HepG2 (cell line): ENCODE measurements at regions not wholly inside any gene's neighbourhood (a gene's known extent, or its start where the extent isn't known, plus 50 kb on each side); places are given as distances from the start of the nearest gene placed in this dataset.

ENCODE experiments used
- ATAC-seq: fragments of 200-7000 bp; cut with Tn5 transposase; 3 replicates; pipeline ENCODE4 v1.9.1; 2020; ENCODE audit warnings: mild to moderate bottlenecking, moderate library complexity
- BruUV-seq: library from RNA; stranded (reverse); fragments of 400-500 nt; replicated peaks from 2 replicates; lab custom pipeline; 2021; lab: Mats Ljungman, UMichigan
- CTCF ChIA-PET: fragments of 300-600 bp; formaldehyde crosslinking; extraction: SDS; loops from one replicate; lab custom pipeline; 2021; ENCODE audit warnings: low total read pairs, inconsistent platforms, low intra/inter-chr PET ratio; lab: Yijun Ruan, JAX
- POLR2A ChIA-PET: fragments of 350-600 bp; sonication (Branson Sonifier 250); formaldehyde crosslinking; loops from one replicate; lab custom pipeline; 2020; ENCODE audit warnings: antibody characterized with exemption, inconsistent platforms; lab: Yijun Ruan, JAX
- DNase-seq: peaks from one replicate; pipeline ENCODE4 v3.0.0-alpha.2; 2015; ENCODE audit warnings: low spot score
- FAIRE-seq: peaks from 3 replicates; lab custom pipeline; 2011; peaks lifted over from hg19 to GRCh38; lab: Jason Lieb, UNC
- H2AFZ ChIP-seq: one replicate; pipeline ENCODE4 v1.6.1; 2011; ENCODE audit warnings: low read length, inconsistent platforms
- H3K27ac ChIP-seq: fragments of 300-600 bp; 3 replicates; pipeline ENCODE4 v1.8.0; 2011; ENCODE audit warnings: mixed run types, mild to moderate bottlenecking, mixed read lengths, low read length, inconsistent platforms; ENCODE audit not compliant: insufficient read depth; ENCODE audit errors: extremely low read length
- H3K27me3 ChIP-seq, 2 experiments: fragments of 200-600 bp in 1 of 2; 2 replicates in 1 of 2; 3 replicates in 1 of 2; pipeline versions ENCODE4 v1.6.0 to v1.8.0; 2011; ENCODE audit warnings: low read length in 2 of 2, mild to moderate bottlenecking in 2 of 2, moderate library complexity in 2 of 2, inconsistent platforms in 1 of 2; ENCODE audit not compliant: insufficient read depth in 2 of 2, control insufficient read depth in 1 of 2
- H3K36me3 ChIP-seq, 2 experiments: fragments of 200-600 bp in 1 of 2; replicated peaks in 1 of 2; 2 replicates in 1 of 2; 3 replicates in 1 of 2; pipeline versions ENCODE4 v1.5.1 to v1.8.0; 2011; ENCODE audit warnings: low read length in 2 of 2, inconsistent platforms in 1 of 2; ENCODE audit not compliant: insufficient read depth in 2 of 2, control insufficient read depth in 1 of 2
- H3K4me1 ChIP-seq: 2 replicates; pipeline ENCODE4 v1.5.1; 2012; ENCODE audit warnings: low read length, inconsistent platforms; ENCODE audit not compliant: insufficient read depth
- H3K4me2 ChIP-seq: 2 replicates; pipeline ENCODE4 v1.6.0; 2011; ENCODE audit warnings: low read depth, low read length, inconsistent platforms
- H3K4me3 ChIP-seq, 3 experiments: fragments of 200-600 bp in 1 of 3; sonication (generic), shearing (Covaris generic) in 1 of 3; replicated peaks in 1 of 3; 2 replicates each; pipeline ENCODE4 v1.5.1; 2011 to 2016; ENCODE audit warnings: low read length in 3 of 3, inconsistent platforms in 2 of 3, low read depth in 2 of 3, mild to moderate bottlenecking in 2 of 3, control low read depth in 1 of 3, mixed read lengths in 1 of 3; ENCODE audit not compliant: insufficient read depth in 1 of 3
- H3K79me2 ChIP-seq: one replicate; pipeline ENCODE4 v1.6.1; 2011; ENCODE audit warnings: low read length, inconsistent platforms; ENCODE audit not compliant: insufficient read depth
- H3K9ac ChIP-seq: 2 replicates; pipeline ENCODE4 v1.6.0; 2011; ENCODE audit warnings: mild to moderate bottlenecking, low read depth, low read length, inconsistent platforms; ENCODE audit not compliant: insufficient read depth
- H3K9me3 ChIP-seq: 2 replicates; pipeline ENCODE4 v1.5.1; 2012; ENCODE audit warnings: mild to moderate bottlenecking, low read length
- H4K20me1 ChIP-seq: 2 replicates; pipeline ENCODE4 v1.6.0; 2011; ENCODE audit warnings: inconsistent platforms, mild to moderate bottlenecking, low read length, moderate library complexity; ENCODE audit not compliant: insufficient read depth
- CC2D1A ChIP-seq: sonication (generic); formaldehyde crosslinking; IDR thresholded peaks from 2 replicates; pipeline ENCODE4 v1.8.1; 2023; ENCODE audit warnings: mild to moderate bottlenecking, missing genetic modification reagents
- ETV5 ChIP-seq: IDR thresholded peaks from 2 replicates; pipeline ENCODE4 v1.6.1; 2018; ENCODE audit warnings: missing biosample characterization, missing genetic modification reagents, inconsistent platforms, borderline replicate concordance
- FOXO4 ChIP-seq: sonication (generic); formaldehyde crosslinking; conservative IDR thresholded peaks from 2 replicates; pipeline ENCODE4 v1.8.1; 2023; ENCODE audit warnings: missing genetic modification reagents
- HCFC1 ChIP-seq: fragments of 150-350 bp; IDR thresholded peaks from 2 replicates; pipeline ENCODE4 v1.6.1; 2014; ENCODE audit warnings: low read depth, low read length
- MIER2 ChIP-seq: IDR thresholded peaks from 2 replicates; pipeline ENCODE4 v1.6.1; 2016; ENCODE audit warnings: missing biosample characterization, missing genetic modification reagents
- ONECUT2 ChIP-seq: sonication (generic); formaldehyde crosslinking; IDR thresholded peaks from 2 replicates; pipeline ENCODE4 v1.4.0; 2020; ENCODE audit warnings: missing genetic modification reagents
- PHF5A ChIP-seq: IDR thresholded peaks from one replicate; pipeline ENCODE4 v1.6.1; 2018; ENCODE audit warnings: low read depth, missing genetic modification reagents; ENCODE audit not compliant: unreplicated experiment
- REL ChIP-seq: sonication (generic); formaldehyde crosslinking; conservative IDR thresholded peaks from 2 replicates; pipeline ENCODE4 v1.8.0; 2022; ENCODE audit warnings: mild to moderate bottlenecking, missing genetic modification reagents, moderate library complexity
- ZBTB25 ChIP-seq: IDR thresholded peaks from 2 replicates; pipeline ENCODE4 v1.6.1; 2018; ENCODE audit warnings: missing genetic modification reagents
- ZFP36 ChIP-seq: fragments of 150-350 bp; IDR thresholded peaks from 2 replicates; pipeline ENCODE4 v1.6.1; 2018; ENCODE audit warnings: borderline replicate concordance, low read length, low read depth; ENCODE audit not compliant: partially characterized antibody
- ZFP36L1 ChIP-seq: sonication (generic); formaldehyde crosslinking; IDR thresholded peaks from 2 replicates; pipeline ENCODE4 v1.8.0; 2022; ENCODE audit warnings: mild to moderate bottlenecking, missing genetic modification reagents, moderate library complexity
- ZFY ChIP-seq: sonication (generic); formaldehyde crosslinking; IDR thresholded peaks from 2 replicates; pipeline ENCODE4 v1.4.0; 2020; ENCODE audit warnings: missing genetic modification reagents
- ZMYM4 ChIP-seq: sonication (generic); formaldehyde crosslinking; IDR thresholded peaks from 2 replicates; pipeline ENCODE4 v1.8.1; 2023; ENCODE audit warnings: mild to moderate bottlenecking, missing genetic modification reagents
- ZNF234 ChIP-seq: sonication (generic); formaldehyde crosslinking; conservative IDR thresholded peaks from 2 replicates; pipeline ENCODE4 v1.5.1; 2020; ENCODE audit warnings: mild to moderate bottlenecking, missing genetic modification reagents
- ZNF362 ChIP-seq: sonication (generic); formaldehyde crosslinking; IDR thresholded peaks from 2 replicates; pipeline ENCODE4 v1.4.0; 2020; ENCODE audit warnings: missing genetic modification reagents, mild to moderate bottlenecking, borderline replicate concordance
- ZNF768 ChIP-seq: sonication (generic); formaldehyde crosslinking; IDR thresholded peaks from 2 replicates; pipeline ENCODE4 v1.4.0; 2020; ENCODE audit warnings: missing genetic modification reagents
- WGBS: methylation state at CpG from one replicate; pipeline ENCODE4 v1.1.6; 2017; ENCODE audit warnings: low lambda C conversion rate; 5-methylcytosine and 5-hydroxymethylcytosine counted together
- in situ Hi-C: cut with HindIII; loops from 2 replicates; pipeline ENCODE4 v1.10.0; 2017; ENCODE audit warnings: low pct_unique_long_range_greater_than_20kb; ENCODE audit not compliant: extremely low pct_ligation_motif_present
- intact Hi-C: fragments of 100-400 bp; cut with micrococcal nuclease; formaldehyde crosslinking; loops from one replicate; pipeline ENCODE4 v1.10.0; 2022; ENCODE audit not compliant: unreplicated experiment

- H4K20me1 ChIP-seq: no peaks in the 10 kb centered on the region
- no peak overlapping the region for H3K4me3 ChIP-seq
- no peak overlapping the region for H3K9ac ChIP-seq
- DNase-seq: no peak
- ATAC-seq: no peak
- H3K9me3 ChIP-seq: peaks cover 19% of the 10 kb centered on the region
- in situ Hi-C loops (no loop called here), intact Hi-C loops (no loop called here)
- H3K4me2 ChIP-seq: no peak overlapping the region
- H2AFZ ChIP-seq: no peak overlapping the region
- no peak overlapping the region for H3K27ac ChIP-seq
- TF ChIP-seq ZNF234 (CRISPR knock-in tag) (no peak), MIER2 (CRISPR knock-in tag) (no peak), ONECUT2 (CRISPR knock-in tag) (no peak), ETV5 (no peak), ZBTB25 (CRISPR knock-in tag) (no peak), ZFP36L1 (CRISPR knock-in tag) (no peak), HCFC1 (no peak), ZFY (CRISPR knock-in tag) (no peak), ZNF768 (CRISPR knock-in tag) (no peak), FOXO4 (CRISPR knock-in tag) (no peak), ZMYM4 (CRISPR knock-in tag) (no peak), CC2D1A (CRISPR knock-in tag) (no peak), ZFP36 (no peak), PHF5A (no peak), REL (CRISPR knock-in tag) (no peak), ZNF362 (CRISPR knock-in tag) (no peak)
- ChIA-PET CTCF (no interaction called here), POLR2A (no interaction called here)
- H3K27me3 ChIP-seq: no peaks in the 10 kb centered on the region
- WGBS: 38% methylated on average over 7 of the region's 7 CpGs
- FAIRE-seq: no peak
- no peaks in the 10 kb centered on the region for H3K79me2 ChIP-seq
- H3K4me1 ChIP-seq: no peaks in the 10 kb centered on the region
- no peaks in the 10 kb centered on the region for H3K36me3 ChIP-seq
- BruUV-seq: no TSS peak
Observed at GRCh38 chr3:59653405-59654122, 603.7 kb upstream of the CFAP20DC start.
